Heart right ventricle (tissue), 16 donors: ENCODE measurements at regions not wholly inside any gene's neighbourhood (a gene's known extent, or its start where the extent isn't known, plus 50 kb on each side); places are given as distances from the start of the nearest gene placed in this dataset.

Source experiments
- ATAC-seq, 8 donors: fragments of 200-7000 bp; cut with Tn5 transposase; one replicate each; pipeline ENCODE4 v1.9.1; 2020; ENCODE audit warnings: mild to moderate bottlenecking in 8 of 8, moderate library complexity in 8 of 8, moderate number of reproducible peaks in 1 of 8
- DNase-seq, 2 donors: peaks; one replicate each; pipeline ENCODE4 v3.0.0-alpha.2; 2020
- H3K27ac ChIP-seq, 10 donors: fragments of 200-600 bp; sonication (generic) in 2 of 10; one replicate each; pipeline versions ENCODE4 v1.5.0 to v1.8.0; 2020 to 2022; ENCODE audit warnings: mild to moderate bottlenecking in 3 of 10
- H3K27me3 ChIP-seq, 7 donors: fragments of 200-600 bp; one replicate each; pipeline ENCODE4 v1.8.0; 2021 to 2022; ENCODE audit warnings: mild to moderate bottlenecking in 2 of 7
- H3K36me3 ChIP-seq, 9 donors: fragments of 200-600 bp; sonication (generic) in 1 of 9; one replicate each; pipeline versions ENCODE4 v1.5.0 to v1.8.0; 2020 to 2022; ENCODE audit warnings: mild to moderate bottlenecking in 2 of 9
- H3K4me1 ChIP-seq, 9 donors: fragments of 200-600 bp; sonication (generic) in 1 of 9; one replicate each; pipeline versions ENCODE4 v1.5.0 to v1.8.0; 2020 to 2022; ENCODE audit warnings: mild to moderate bottlenecking in 4 of 9
- H3K4me3 ChIP-seq, 10 donors: fragments of 200-600 bp; sonication (generic) in 2 of 10; one replicate each; pipeline versions ENCODE4 v1.5.0 to v1.8.0; 2020 to 2022; ENCODE audit warnings: mild to moderate bottlenecking in 7 of 10, moderate library complexity in 2 of 10
- H3K9me3 ChIP-seq, 11 donors: fragments of 200-600 bp in 10 of 11; sonication (generic) in 2 of 11; one replicate each; pipeline versions ENCODE4 v1.5.0 to v1.8.0; 2013 to 2022; ENCODE audit warnings: mild to moderate bottlenecking in 2 of 11, control low read depth in 1 of 11, moderate library complexity in 1 of 11
- WGBS, 2 donors: extraction: QIAGEN DNeasy Blood & Tissue Kit; methylation state at CpG; one replicate each; pipeline ENCODE4 v1.1.7; 2013; ENCODE audit warnings: inconsistent platforms in 1 of 2; 5-methylcytosine and 5-hydroxymethylcytosine counted together
- intact Hi-C, 10 donors: fragments of 100-400 bp; cut with DNase I; formaldehyde crosslinking; loops; one replicate each; pipeline versions ENCODE4 v1.11.1 to v1.14.2; 2022
- TF ChIP-seq, protein P1 (sequence below), 9 donors: fragments of 200-600 bp; sonication (generic) in 2 of 9; IDR thresholded peaks; one replicate each; pipeline versions ENCODE4 v1.5.0 to v1.8.0; 2021 to 2022; ENCODE audit warnings: antibody characterized with exemption in 9 of 9, mild to moderate bottlenecking in 5 of 9, moderate library complexity in 1 of 9
- donor health status: Arrhythmogenic right ventricular cardiomyopathy.
- donor health status: ischemic (EF 13 %, LVEDD 7.1; RV severe dilation, severe dysfunction).
- donor health status: healthy with polysubstance abuse.
- donor health status: DM: no; HTN: yes; CAD: no.
- donor health status: DM: no; HTN: no; CAD: no.
- donor health status: ischemic (EF 25% LVEDD 6.9; RV normal size, moderate dysfunction).
- donor health status: ischemic (EF 25% LVEDD 5.7; RV mildly dilated, moderate dysfunction).
- donor health status: healthy.
- donor health status: DM: yes; HTN: yes; CAD: no.
- donor health status: Ischemic cardiomyopathy.
- donor health status: ischemic (EF 35%, LVEDD 5.7; RV mildly dilated, moderate dysfunction).
- donor health status: nonischemic (EF 11% LVEDD 7.7; RV severe dilation, severe dysfunction).
- donor health status: DM: yes; HTN: yes; CAD: no.
- donor health status: PGD.
- donor health status: ischemic (EF 29% LVEDD 5.4; RV normal size, mild dysfunction).
- donor health status: nonischemic (EF 23%, LVEDD 6.1; RV moderate dilation, normal function).

DNA sequence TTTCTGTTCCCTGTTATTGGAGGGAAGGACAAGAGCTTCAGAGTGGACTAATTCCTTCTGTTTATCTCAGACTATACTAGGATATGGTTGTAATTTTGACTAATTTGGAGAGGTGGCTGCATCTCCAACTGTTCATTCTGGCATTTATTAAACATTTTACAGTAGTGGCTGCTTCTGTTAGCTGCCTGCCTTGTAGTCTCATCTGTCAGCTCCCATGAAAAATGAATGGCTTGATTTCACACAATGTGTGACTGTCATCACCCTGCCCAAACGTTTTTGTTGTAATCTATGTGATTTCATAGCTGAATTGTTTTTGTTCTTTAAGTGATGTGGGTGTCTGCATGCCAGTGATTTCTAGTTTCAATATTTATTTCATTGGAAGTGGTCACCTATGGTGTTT is 459.4 kb upstream of the PTPRD start:
- WGBS, 2 donors = 0 to 3% methylated on average over 1 of the region's 1 CpG

DNA sequence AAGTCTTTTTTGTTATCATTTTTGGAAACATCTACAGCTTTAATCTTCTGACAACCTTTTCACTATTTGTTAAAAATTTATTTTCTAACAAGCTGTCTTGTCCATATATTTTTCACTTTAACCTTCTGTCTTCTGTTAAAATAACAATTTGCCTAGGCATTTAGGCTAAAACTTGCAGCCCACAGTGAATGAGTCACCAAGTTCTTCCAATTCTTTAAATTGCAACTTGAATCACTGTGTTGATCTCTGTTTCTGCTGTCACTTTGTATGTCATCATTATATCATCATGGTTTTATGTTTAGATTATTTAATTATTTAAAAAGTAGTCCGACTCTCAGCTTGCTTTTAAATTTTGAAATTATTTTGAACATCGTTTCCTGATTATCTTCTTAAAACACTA is 473.8 kb upstream of the PTPRD start:
- Histone ChIP-seq H3K4me3 (no peak overlapping the region), H3K4me1 (no peaks in the 10 kb centered on the region), H3K36me3 (no peaks in the 10 kb centered on the region), H3K9me3 (peaks cover 0 to 9% (median 0%) of the 10 kb centered on the region in 11 donors), H3K27ac (no peak overlapping the region), H3K27me3 (no peaks in the 10 kb centered on the region)
- ATAC-seq (no peak), DNase-seq (no peak)
- WGBS, 2 donors = 85 to 91% methylated on average over 2 of the region's 2 CpGs
- intact Hi-C loops = no loop called here
- TF ChIP-seq, protein P1, sequence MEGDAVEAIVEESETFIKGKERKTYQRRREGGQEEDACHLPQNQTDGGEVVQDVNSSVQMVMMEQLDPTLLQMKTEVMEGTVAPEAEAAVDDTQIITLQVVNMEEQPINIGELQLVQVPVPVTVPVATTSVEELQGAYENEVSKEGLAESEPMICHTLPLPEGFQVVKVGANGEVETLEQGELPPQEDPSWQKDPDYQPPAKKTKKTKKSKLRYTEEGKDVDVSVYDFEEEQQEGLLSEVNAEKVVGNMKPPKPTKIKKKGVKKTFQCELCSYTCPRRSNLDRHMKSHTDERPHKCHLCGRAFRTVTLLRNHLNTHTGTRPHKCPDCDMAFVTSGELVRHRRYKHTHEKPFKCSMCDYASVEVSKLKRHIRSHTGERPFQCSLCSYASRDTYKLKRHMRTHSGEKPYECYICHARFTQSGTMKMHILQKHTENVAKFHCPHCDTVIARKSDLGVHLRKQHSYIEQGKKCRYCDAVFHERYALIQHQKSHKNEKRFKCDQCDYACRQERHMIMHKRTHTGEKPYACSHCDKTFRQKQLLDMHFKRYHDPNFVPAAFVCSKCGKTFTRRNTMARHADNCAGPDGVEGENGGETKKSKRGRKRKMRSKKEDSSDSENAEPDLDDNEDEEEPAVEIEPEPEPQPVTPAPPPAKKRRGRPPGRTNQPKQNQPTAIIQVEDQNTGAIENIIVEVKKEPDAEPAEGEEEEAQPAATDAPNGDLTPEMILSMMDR (IDR thresholded peaks at IDR 0.05) = no peak

More for the DNA sequence above, 459.4 kb upstream of the PTPRD start:
- DNase-seq = no peak
- peaks cover 0 to 4% (median 0%) of the 10 kb centered on the region in 11 donors for H3K9me3 ChIP-seq
- TF ChIP-seq, protein P1 (IDR thresholded peaks at IDR 0.05) = no peak
- no peaks in the 10 kb centered on the region for H3K36me3 ChIP-seq
- no peak for ATAC-seq
- H3K27ac ChIP-seq = no peak overlapping the region
- intact Hi-C loops = loop anchor here in 1 of 10 donors (10.0 kb wide), 1 partner anchor 67 kb away; no protein-coding TSS in a partner anchor
- H3K4me3 ChIP-seq = no peak overlapping the region
- no peaks in the 10 kb centered on the region for H3K27me3 ChIP-seq
- H3K4me1 ChIP-seq = no peaks in the 10 kb centered on the region

DNA sequence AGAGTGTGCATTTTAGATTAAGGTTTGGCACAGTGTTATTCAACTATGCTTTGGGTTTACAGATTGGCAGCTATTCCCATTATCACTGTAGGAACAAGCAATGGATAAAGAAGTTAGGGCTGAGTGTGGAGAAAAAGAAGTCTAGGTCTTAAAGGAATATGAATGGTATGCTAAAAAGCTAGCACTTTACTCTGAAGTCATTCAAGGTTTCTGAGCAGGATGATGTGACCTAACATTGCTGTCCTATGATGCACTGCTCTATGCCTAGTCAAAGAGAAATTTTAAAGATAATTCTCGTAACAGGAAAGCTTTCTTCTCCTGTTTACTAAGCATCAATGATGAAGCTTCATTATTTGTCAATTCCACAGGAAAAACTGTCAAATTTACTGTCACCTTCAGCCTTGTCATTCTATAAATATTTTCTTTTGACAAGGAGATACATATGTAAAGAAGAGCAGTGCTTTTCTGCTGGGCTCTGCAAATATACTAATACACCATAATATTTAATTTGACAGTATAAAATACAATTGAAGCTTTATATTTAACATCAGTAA is 476.1 kb upstream of the PTPRD start:
- Histone ChIP-seq H3K4me1 (no peaks in the 10 kb centered on the region), H3K27ac (no peak overlapping the region), H3K9me3 (no peaks in the 10 kb centered on the region), H3K4me3 (no peak overlapping the region), H3K36me3 (no peaks in the 10 kb centered on the region), H3K27me3 (no peaks in the 10 kb centered on the region)
- TF ChIP-seq, protein P1 (IDR thresholded peaks at IDR 0.05) = no peak
- ATAC-seq (no peak), DNase-seq (no peak)
- intact Hi-C loops = no loop called here
- 54 to 73% methylated on average over 1 of the region's 1 CpG for WGBS, 2 donors

DNA sequence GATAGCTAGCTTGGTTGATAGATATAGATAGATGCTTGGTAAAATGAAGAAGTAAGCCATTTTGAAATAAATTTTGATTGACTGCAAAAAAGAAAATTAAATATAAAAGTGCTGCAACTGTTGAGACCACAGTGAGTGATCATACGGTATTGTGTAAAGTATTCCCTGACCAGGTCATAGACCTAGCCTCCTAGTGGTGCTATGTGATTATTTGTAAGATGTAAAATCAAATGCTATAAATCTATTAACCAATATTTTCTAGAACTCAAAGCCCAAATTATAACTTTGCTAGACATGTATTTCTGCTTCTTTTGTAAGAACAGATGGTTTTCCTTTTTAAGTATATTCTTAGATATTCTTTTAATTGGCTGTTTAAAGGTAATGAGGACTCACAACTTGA is 480.2 kb upstream of the PTPRD start:
- TF ChIP-seq, protein P1 (IDR thresholded peaks at IDR 0.05) = no peak
- no peak for ATAC-seq
- Histone ChIP-seq H3K4me3 (no peak overlapping the region), H3K9me3 (no peaks in the 10 kb centered on the region), H3K36me3 (no peaks in the 10 kb centered on the region), H3K27me3 (no peaks in the 10 kb centered on the region), H3K4me1 (no peaks in the 10 kb centered on the region), H3K27ac (no peak overlapping the region)
- WGBS, 2 donors = 54 to 64% methylated on average over 1 of the region's 1 CpG
- DNase-seq = no peak
- intact Hi-C loops = no loop called here
